IMR-90 (cell line): ENCODE measurements at regions not wholly inside any gene's neighbourhood (a gene's known extent, or its start where the extent isn't known, plus 50 kb on each side); places are given as distances from the start of the nearest gene placed in this dataset.

ENCODE experiments used
- ATAC-seq: fragments of 200-7000 bp; cut with Tn5 transposase; 2 replicates; pipeline ENCODE4 v1.9.1; 2020; ENCODE audit warnings: low read depth, mild to moderate bottlenecking, moderate library complexity
- BruUV-seq: library from RNA; stranded (reverse); fragments of 400-500 nt; replicated peaks from 2 replicates; lab custom pipeline; 2021; lab: Mats Ljungman, UMichigan
- CTCF ChIA-PET: fragments of 300-600 bp; formaldehyde crosslinking; extraction: SDS; loops from one replicate; lab custom pipeline; 2021; ENCODE audit warnings: antibody characterized with exemption; lab: Yijun Ruan, JAX
- POLR2A ChIA-PET: fragments of 300-600 bp; sonication (Branson Sonifier 250); formaldehyde crosslinking; loops from one replicate; lab custom pipeline; 2022; ENCODE audit warnings: antibody characterized with exemption; ENCODE audit not compliant: unreplicated experiment; lab: Charles Lee
- DNase-seq: peaks from one replicate; pipeline ENCODE4 v3.0.0; 2013
- H2AFZ ChIP-seq: replicated peaks from 2 replicates; pipeline ENCODE3; 2013; ENCODE audit warnings: low read length, mild to moderate bottlenecking; ENCODE audit not compliant: poor library complexity
- H2AK5ac ChIP-seq: 2 replicates; pipeline ENCODE4 v1.6.1; 2013; ENCODE audit warnings: low read depth, low read length, inconsistent platforms
- H2AK9ac ChIP-seq: replicated peaks from 2 replicates; pipeline ENCODE3; 2013; ENCODE audit warnings: mild to moderate bottlenecking, low read depth, low read length, moderate library complexity; ENCODE audit not compliant: poor library complexity
- H2BK120ac ChIP-seq: 2 replicates; pipeline ENCODE4 v1.6.1; 2013; ENCODE audit warnings: low read depth, low read length, inconsistent platforms
- H2BK15ac ChIP-seq: 3 replicates; pipeline ENCODE4 v1.6.1; 2013; ENCODE audit warnings: low read depth, low read length, inconsistent platforms
- H2BK20ac ChIP-seq: 2 replicates; pipeline ENCODE4 v1.6.1; 2013; ENCODE audit warnings: low read depth, mild to moderate bottlenecking, inconsistent platforms, low read length, moderate library complexity
- H2BK5ac ChIP-seq: 2 replicates; pipeline ENCODE4 v1.6.1; 2013; ENCODE audit warnings: mild to moderate bottlenecking, low read depth, low read length, inconsistent platforms; ENCODE audit not compliant: poor library complexity, severe bottlenecking
- H3K14ac ChIP-seq: replicated peaks from 2 replicates; pipeline ENCODE4 v1.6.1; 2013; ENCODE audit warnings: low read depth, low read length, inconsistent platforms
- H3K18ac ChIP-seq: 2 replicates; pipeline ENCODE4 v1.6.1; 2013; ENCODE audit warnings: low read depth, low read length, control low read depth
- H3K23ac ChIP-seq: 2 replicates; pipeline ENCODE4 v1.6.1; 2013; ENCODE audit warnings: low read depth, low read length, inconsistent platforms
- H3K27ac ChIP-seq: 2 replicates; pipeline ENCODE4 v1.5.1; 2013; ENCODE audit warnings: mild to moderate bottlenecking, control low read depth, low read length; ENCODE audit not compliant: insufficient read depth
- H3K27me3 ChIP-seq: 2 replicates; pipeline ENCODE4 v1.6.1; 2013; ENCODE audit warnings: low read length; ENCODE audit not compliant: control insufficient read depth, insufficient read depth
- H3K36me3 ChIP-seq: 2 replicates; pipeline ENCODE4 v1.6.1; 2013; ENCODE audit warnings: low read length, mixed read lengths; ENCODE audit not compliant: control insufficient read depth, insufficient read depth
- H3K4ac ChIP-seq: 2 replicates; pipeline ENCODE4 v1.6.1; 2013; ENCODE audit warnings: low read depth, low read length, inconsistent platforms
- H3K4me1 ChIP-seq: 2 replicates; pipeline ENCODE4 v1.6.1; 2013; ENCODE audit warnings: low read length, mixed read lengths; ENCODE audit not compliant: control insufficient read depth, insufficient read depth
- H3K4me2 ChIP-seq: 2 replicates; pipeline ENCODE4 v1.6.1; 2013; ENCODE audit warnings: low read depth, mild to moderate bottlenecking, control low read depth, low read length, moderate library complexity
- H3K4me3 ChIP-seq: 2 replicates; pipeline ENCODE4 v1.5.1; 2013; ENCODE audit warnings: low read depth, mild to moderate bottlenecking, control low read depth, low read length, moderate library complexity; ENCODE audit not compliant: insufficient read depth
- H3K56ac ChIP-seq: 2 replicates; pipeline ENCODE4 v1.6.1; 2013; ENCODE audit warnings: low read length, inconsistent platforms; ENCODE audit not compliant: insufficient read depth; ENCODE audit errors: extremely low read depth
- H3K79me1 ChIP-seq, 2 experiments: 2 replicates each; pipeline ENCODE4 v1.6.1; 2013; ENCODE audit warnings: low read length in 2 of 2, inconsistent platforms in 1 of 2, low read depth in 1 of 2
- H3K9ac ChIP-seq: 2 replicates; pipeline ENCODE4 v1.6.1; 2013; ENCODE audit warnings: low read depth, low read length, control low read depth
- H3K9me1 ChIP-seq: 2 replicates; pipeline ENCODE4 v1.6.1; 2013; ENCODE audit warnings: low read length, inconsistent platforms; ENCODE audit not compliant: insufficient read depth
- H3K9me3 ChIP-seq: 2 replicates; pipeline ENCODE4 v1.6.1; 2013; ENCODE audit warnings: low read length; ENCODE audit not compliant: control insufficient read depth, insufficient read depth
- H4K20me1 ChIP-seq: 2 replicates; pipeline ENCODE4 v1.6.1; 2013; ENCODE audit warnings: low read length, inconsistent platforms; ENCODE audit not compliant: insufficient read depth
- H4K5ac ChIP-seq: 2 replicates; pipeline ENCODE4 v1.6.1; 2013; ENCODE audit warnings: mild to moderate bottlenecking, low read depth, low read length, control low read depth
- H4K8ac ChIP-seq, 2 experiments: 2 replicates each; pipeline ENCODE4 v1.6.1; 2013; ENCODE audit warnings: low read depth in 2 of 2, low read length in 2 of 2, control low read depth in 1 of 2, inconsistent platforms in 1 of 2
- H4K91ac ChIP-seq: 2 replicates; pipeline ENCODE4 v1.6.1; 2013; ENCODE audit warnings: low read depth, low read length, inconsistent platforms; ENCODE audit not compliant: insufficient read depth
- RCOR1 ChIP-seq: IDR thresholded peaks from 2 replicates; pipeline ENCODE4 v1.6.1; 2012; ENCODE audit warnings: mild to moderate bottlenecking, low read length, improper control_type of control experiment; ENCODE audit not compliant: insufficient replicate concordance
- WGBS, 2 experiments: methylation state at CpG; one replicate each; pipeline versions ENCODE4 v1.1.5 to v1.1.7; 2013; ENCODE audit warnings: missing lambda C conversion rate in 2 of 2; ENCODE audit not compliant: insufficient read length in 1 of 2; ENCODE audit errors: extremely low coverage in 2 of 2; 5-methylcytosine and 5-hydroxymethylcytosine counted together
- dilution Hi-C: fragments of 300-500 bp; cut with HindIII; formaldehyde crosslinking; loops from one replicate; pipeline ENCODE4 v1.14.3; 2018; ENCODE audit warnings: low sequenced_read_pairs; ENCODE audit not compliant: unreplicated experiment
- in situ Hi-C: fragments of 300-500 bp; cut with MboI; formaldehyde crosslinking; loops from 3 replicates; pipeline ENCODE4 v1.14.3; 2019; ENCODE audit warnings: low sequenced_read_pairs, inconsistent platforms, mixed read lengths
- intact Hi-C: fragments of 100-400 bp; cut with micrococcal nuclease; formaldehyde crosslinking; loops from 2 replicates; pipeline ENCODE4 v1.10.0; 2022

DNA sequence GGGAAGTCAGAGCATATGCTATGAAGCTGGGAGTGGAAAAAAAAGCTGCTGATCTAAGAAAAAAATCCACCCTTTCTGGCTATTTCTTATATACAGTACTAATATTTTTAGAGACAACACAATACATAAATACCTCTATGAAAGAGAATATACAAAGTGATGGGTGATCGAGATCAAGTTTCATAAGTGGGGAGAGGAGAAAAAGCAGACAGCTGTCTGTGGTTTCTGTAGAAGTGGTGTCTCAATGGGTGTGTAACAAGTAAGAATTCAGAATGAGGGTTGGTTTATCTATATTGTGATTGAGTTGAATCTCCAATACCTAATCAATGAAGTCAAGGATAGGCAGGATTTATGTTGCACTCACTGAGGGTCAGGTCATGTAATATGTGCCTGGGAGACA, 191.0 kb downstream of the HNMT start:
- H4K8ac ChIP-seq = no peak overlapping the region
- H2BK20ac ChIP-seq = no peak overlapping the region
- no peak overlapping the region for H3K23ac ChIP-seq
- ATAC-seq = no peak
- no peak overlapping the region for H4K5ac ChIP-seq
- H3K18ac ChIP-seq = no peak overlapping the region
- H3K9me3 ChIP-seq = no peaks in the 10 kb centered on the region
- H3K9ac ChIP-seq = no peak overlapping the region
- H2BK5ac ChIP-seq = no peak overlapping the region
- H3K79me1 ChIP-seq = no peaks in the 10 kb centered on the region
- no peaks in the 10 kb centered on the region for H3K27me3 ChIP-seq
- intact Hi-C loops = no loop called here
- no peak overlapping the region for H3K4me3 ChIP-seq
- H3K4me1 ChIP-seq = no peaks in the 10 kb centered on the region
- no peak for DNase-seq
- H2AK9ac ChIP-seq = no peak overlapping the region
- no peaks in the 10 kb centered on the region for H4K20me1 ChIP-seq
- no peaks in the 10 kb centered on the region for H3K36me3 ChIP-seq
- CTCF ChIA-PET = no interaction called here
- POLR2A ChIA-PET = no interaction called here
- in situ Hi-C loops = no loop called here
- no peak overlapping the region for H2AK5ac ChIP-seq
- WGBS, 2 experiments = no CpG with 5 or more reads among the region's 1 CpG
- H2AFZ ChIP-seq = no peak overlapping the region
- H3K27ac ChIP-seq = no peak overlapping the region
- H3K4me2 ChIP-seq = no peak overlapping the region
- no peaks in the 10 kb centered on the region for H3K9me1 ChIP-seq
- no peak overlapping the region for H3K14ac ChIP-seq
- BruUV-seq = no TSS peak
- H2BK120ac ChIP-seq = no peak overlapping the region
- dilution Hi-C loops = no loop called here
- H3K56ac ChIP-seq = no peak overlapping the region
- no peak for TF ChIP-seq RCOR1
- no peak overlapping the region for H2BK15ac ChIP-seq
- H3K4ac ChIP-seq = no peak overlapping the region
- no peak overlapping the region for H4K91ac ChIP-seq
